ENCODE measurements at regions not wholly inside any gene's neighbourhood (a gene's known extent, or its start where the extent isn't known, plus 50 kb on each side); places are given as distances from the start of the nearest gene placed in this dataset.

GRCh38 chr2:16442971-16443370, 222.7 kb downstream of the CYRIA start:
- TF ChIP-seq CTCF (IDR thresholded peaks at IDR 0.05; ENCODE audit: low read length) (no peak), EZH2 (IDR thresholded peaks at IDR 0.05; ENCODE audit: borderline replicate concordance, low read length) (no peak)
